ENCODE measurements at regions not wholly inside any gene's neighbourhood (a gene's known extent, or its start where the extent isn't known, plus 50 kb on each side); places are given as distances from the start of the nearest gene placed in this dataset.

GRCh38 chr10:23891301-23891700 lies 317.6 kb upstream of the KIAA1217 start:
- intact Hi-C loops (cut with DNase I): no loop called here
- no peaks in the 10 kb centered on the region for H3K9me3 ChIP-seq (replicated peaks in 1 of 3)
- no peak overlapping the region for H3K4me3 ChIP-seq
- H3K27me3 ChIP-seq: no peaks in the 10 kb centered on the region
- TF ChIP-seq POLR2A (IDR thresholded peaks at IDR 0.05) (no peak), CTCF (IDR thresholded peaks at IDR 0.05) (no peak)
- H3K27ac ChIP-seq: no peak overlapping the region
- H3K4me1 ChIP-seq (replicated peaks in 1 of 2): no peaks in the 10 kb centered on the region
- WGBS, 4 donors: 78 to 82% (median 78%) methylated on average over 4 of the region's 4 CpGs
- no peak for DNase-seq
- H3K36me3 ChIP-seq (replicated peaks in 1 of 2): no peaks in the 10 kb centered on the region

- intact Hi-C loops (cut with DNase I): no loop called here
- Histone ChIP-seq H3K9me3 (replicated peaks in 1 of 3) (no peaks in the 10 kb centered on the region), H3K4me3 (no peak overlapping the region), H3K27me3 (no peaks in the 10 kb centered on the region), H3K27ac (no peak overlapping the region), H3K36me3 (replicated peaks in 1 of 2) (no peaks in the 10 kb centered on the region), H3K4me1 (replicated peaks in 1 of 2) (no peaks in the 10 kb centered on the region)
- DNase-seq: no peak
- TF ChIP-seq CTCF (IDR thresholded peaks at IDR 0.05) (no peak), POLR2A (IDR thresholded peaks at IDR 0.05) (no peak)
Observed at GRCh38 chr10:23892296-23892695, 316.6 kb upstream of the KIAA1217 start.

- H3K36me3 ChIP-seq (replicated peaks in 1 of 2): no peaks in the 10 kb centered on the region
- no peaks in the 10 kb centered on the region for H3K27me3 ChIP-seq
- intact Hi-C loops (cut with DNase I): no loop called here
- no peak for DNase-seq
- no peaks in the 10 kb centered on the region for H3K9me3 ChIP-seq (replicated peaks in 1 of 3)
- TF ChIP-seq POLR2A (IDR thresholded peaks at IDR 0.05): no peak
- no peak for TF ChIP-seq CTCF (IDR thresholded peaks at IDR 0.05)
- H3K27ac ChIP-seq: no peak overlapping the region
- no peaks in the 10 kb centered on the region for H3K4me1 ChIP-seq (replicated peaks in 1 of 2)
- 70 to 89% (median 75%) methylated on average over 4 of the region's 4 CpGs for WGBS, 4 donors
- no peak overlapping the region for H3K4me3 ChIP-seq
Observed at GRCh38 chr10:23897267-23897666, 311.7 kb upstream of the KIAA1217 start.

- H3K27me3 ChIP-seq: no peaks in the 10 kb centered on the region
- no peak for TF ChIP-seq CTCF (IDR thresholded peaks at IDR 0.05)
- no peak for TF ChIP-seq POLR2A (IDR thresholded peaks at IDR 0.05)
- no peak overlapping the region for H3K27ac ChIP-seq
- no peaks in the 10 kb centered on the region for H3K9me3 ChIP-seq (replicated peaks in 1 of 3)
- no peaks in the 10 kb centered on the region for H3K36me3 ChIP-seq (replicated peaks in 1 of 2)
- H3K4me3 ChIP-seq: no peak overlapping the region
- intact Hi-C loops (cut with DNase I): no loop called here
- 64 to 82% (median 69%) methylated on average over 3 of the region's 3 CpGs for WGBS, 4 donors
- H3K4me1 ChIP-seq (replicated peaks in 1 of 2): no peaks in the 10 kb centered on the region
- DNase-seq: no peak
Observed at GRCh38 chr10:23897861-23898260, 311.1 kb upstream of the KIAA1217 start.
